HG02798 (cell line): ENCODE measurements at regions not wholly inside any gene's neighbourhood (a gene's known extent, or its start where the extent isn't known, plus 50 kb on each side); places are given as distances from the start of the nearest gene placed in this dataset.

Experiments
- ATAC-seq: cut with Tn5 transposase; IDR thresholded peaks from one replicate; pipeline ENCODE4 v1.9.1; 2021; ENCODE audit warnings: mild to moderate bottlenecking; ENCODE audit not compliant: unreplicated experiment, poor library complexity

GRCh38 chr4:126250006-126250405 lies 935.3 kb downstream of the FAT4 start:
- no peak for ATAC-seq

GRCh38 chr4:126251169-126251568 lies 936.4 kb downstream of the FAT4 start:
- no peak for ATAC-seq

- ATAC-seq: no peak
Measured at GRCh38 chr4:126262665-126263064, 947.9 kb downstream of the FAT4 start.

- ATAC-seq: no peak
Measured at GRCh38 chr4:126264839-126265238, 950.1 kb downstream of the FAT4 start.

- no peak for ATAC-seq
Measured at GRCh38 chr4:126265888-126266287, 951.1 kb downstream of the FAT4 start.

GRCh38 chr4:126267689-126268088 lies 952.9 kb downstream of the FAT4 start:
- ATAC-seq: no peak

- ATAC-seq: no peak
Measured at GRCh38 chr4:126268106-126268505, 953.4 kb downstream of the FAT4 start.

GRCh38 chr4:126269106-126269505 lies 954.4 kb downstream of the FAT4 start:
- ATAC-seq: no peak

- no peak for ATAC-seq
Measured at GRCh38 chr4:126271292-126271691, 956.5 kb downstream of the FAT4 start.

GRCh38 chr4:126273746-126274145 lies 959.0 kb downstream of the FAT4 start:
- no peak for ATAC-seq

GRCh38 chr4:126291886-126292285 lies 977.1 kb downstream of the FAT4 start:
- ATAC-seq: no peak

GRCh38 chr4:126298271-126298670 lies 983.5 kb downstream of the FAT4 start:
- ATAC-seq: no peak

GRCh38 chr4:126306152-126306869 lies 991.6 kb downstream of the FAT4 start:
- no peak for ATAC-seq

GRCh38 chr4:126318376-126318775 lies 1003.6 kb downstream of the FAT4 start:
- ATAC-seq: no peak

GRCh38 chr4:126328914-126329313 lies 1014.2 kb downstream of the FAT4 start:
- ATAC-seq: no peak

GRCh38 chr4:126338548-126338947 lies 1023.8 kb downstream of the FAT4 start:
- ATAC-seq: no peak

GRCh38 chr4:126341927-126342326 lies 1027.2 kb downstream of the FAT4 start:
- no peak for ATAC-seq

- no peak for ATAC-seq
Measured at GRCh38 chr4:126344472-126344871, 1029.7 kb downstream of the FAT4 start.

- no peak for ATAC-seq
Measured at GRCh38 chr4:126346654-126347053, 1031.9 kb downstream of the FAT4 start.

GRCh38 chr4:126354784-126355183 lies 1040.0 kb downstream of the FAT4 start:
- ATAC-seq: no peak

GRCh38 chr4:126358041-126358440 lies 1043.3 kb downstream of the FAT4 start:
- no peak for ATAC-seq

GRCh38 chr4:126361287-126361686 lies 1046.5 kb downstream of the FAT4 start:
- ATAC-seq: no peak
